Activated CD4-positive, alpha-beta memory T cell treated with anti-CD3 and anti-CD28 coated beads for 36 hours (primary cell): ENCODE measurements at regions not wholly inside any gene's neighbourhood (a gene's known extent, or its start where the extent isn't known, plus 50 kb on each side); places are given as distances from the start of the nearest gene placed in this dataset.
"Not testable (repeated sequence)": the region's sequence is repeated elsewhere in the genome, so short reads cannot be mapped to it uniquely, and the experiment has no call there.

Experiments
- CTCF ChIA-PET: fragments of 350-600 bp; sonication (Branson Sonifier 250); formaldehyde crosslinking; loops from one replicate; lab custom pipeline; 2021; ENCODE audit warnings: antibody characterized with exemption, inconsistent platforms; lab: Charles Lee
- POLR2A ChIA-PET: fragments of 350-600 bp; sonication (Branson Sonifier 250); formaldehyde crosslinking; loops from one replicate; lab custom pipeline; 2021; ENCODE audit warnings: antibody characterized with exemption; lab: Charles Lee
- DNase-seq: peaks from one replicate; pipeline ENCODE4 v3.0.0-alpha.2; 2020
- H3K27ac Mint-ChIP-seq: one replicate; pipeline ENCODE4 v1.8.0; 2021; ENCODE audit warnings: mixed read lengths
- H3K27me3 Mint-ChIP-seq: one replicate; pipeline ENCODE4 v1.8.0; 2021; ENCODE audit warnings: mixed read lengths
- H3K36me3 Mint-ChIP-seq: one replicate; pipeline ENCODE4 v1.8.0; 2021; ENCODE audit warnings: mixed read lengths
- H3K4me1 Mint-ChIP-seq: one replicate; pipeline ENCODE4 v1.8.0; 2021; ENCODE audit warnings: low read depth, mixed read lengths
- H3K4me3 Mint-ChIP-seq: one replicate; pipeline ENCODE4 v1.8.0; 2021; ENCODE audit warnings: mild to moderate bottlenecking, mixed read lengths
- H3K9me3 Mint-ChIP-seq: one replicate; pipeline ENCODE4 v1.8.0; 2021; ENCODE audit warnings: mixed read lengths
- intact Hi-C: fragments of 100-400 bp; cut with micrococcal nuclease; formaldehyde crosslinking; loops from one replicate; pipeline ENCODE4 v1.15.1; 2023

DNA sequence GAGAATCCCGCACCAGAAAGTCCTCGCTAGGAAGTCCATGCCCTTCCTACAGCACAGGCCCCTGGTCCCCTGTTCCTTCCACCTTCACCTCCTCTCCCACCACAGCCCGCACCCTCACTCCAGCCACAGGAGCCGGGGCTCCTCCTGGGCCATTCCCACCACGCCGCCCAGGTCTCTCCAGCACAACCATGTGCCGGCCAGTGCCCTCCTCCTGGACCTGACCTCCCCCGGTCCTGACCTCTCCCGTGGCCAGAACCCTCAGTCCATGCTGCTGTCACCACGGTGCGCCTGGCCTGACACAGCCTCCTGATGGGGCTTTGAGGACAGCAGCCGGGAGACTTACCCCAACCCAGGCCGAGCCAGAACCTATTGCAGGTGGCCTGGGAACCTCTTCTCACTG lies 1446.6 kb upstream of the TPTE start:
- intact Hi-C loops, POLR2A ChIA-PET, H3K4me3 Mint-ChIP-seq, H3K27me3 Mint-ChIP-seq, DNase-seq, H3K36me3 Mint-ChIP-seq, CTCF ChIA-PET, H3K9me3 Mint-ChIP-seq, H3K27ac Mint-ChIP-seq, H3K4me1 Mint-ChIP-seq: not testable (repeated sequence)

DNA sequence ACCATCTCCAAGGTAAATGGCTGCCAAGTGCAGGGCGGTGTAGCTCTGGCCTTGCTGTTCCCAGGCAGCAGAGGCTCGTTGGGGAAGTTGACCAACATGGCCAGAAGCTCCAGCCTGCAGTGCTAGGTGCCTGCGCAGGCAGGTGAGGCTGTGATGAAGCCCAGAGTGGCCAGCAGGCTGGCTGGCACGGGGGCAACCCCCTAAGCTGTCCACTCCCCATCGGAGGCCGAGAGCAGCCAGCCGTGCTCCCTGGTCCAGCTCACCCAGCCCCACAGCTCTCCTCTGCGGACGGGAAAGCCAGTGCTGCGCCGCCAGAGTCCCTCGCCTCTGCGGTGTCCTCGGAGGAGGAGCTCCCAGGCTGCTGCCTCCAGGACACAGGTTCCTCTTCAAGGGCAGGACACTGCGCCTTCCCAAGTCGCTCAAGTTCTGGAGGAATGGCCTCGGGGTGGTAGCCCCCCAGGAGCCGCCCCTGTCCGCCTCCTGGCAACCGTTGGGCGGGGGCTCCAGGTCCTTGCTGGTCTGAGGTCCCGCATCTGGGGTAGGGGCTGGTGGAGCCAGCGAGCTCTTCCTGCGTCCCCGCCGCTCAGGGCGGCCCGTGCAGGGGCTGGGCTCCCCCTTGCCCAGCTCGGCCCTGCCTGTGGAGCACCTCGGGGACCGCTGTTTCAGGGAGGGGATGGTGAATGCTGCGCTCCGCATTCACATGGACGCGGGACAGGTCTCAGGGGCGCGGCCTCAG lies 1438.1 kb upstream of the TPTE start:
- H3K27me3 Mint-ChIP-seq, H3K4me1 Mint-ChIP-seq, H3K4me3 Mint-ChIP-seq, H3K36me3 Mint-ChIP-seq, POLR2A ChIA-PET, DNase-seq, CTCF ChIA-PET, H3K9me3 Mint-ChIP-seq, intact Hi-C loops, H3K27ac Mint-ChIP-seq: not testable (repeated sequence)

DNA sequence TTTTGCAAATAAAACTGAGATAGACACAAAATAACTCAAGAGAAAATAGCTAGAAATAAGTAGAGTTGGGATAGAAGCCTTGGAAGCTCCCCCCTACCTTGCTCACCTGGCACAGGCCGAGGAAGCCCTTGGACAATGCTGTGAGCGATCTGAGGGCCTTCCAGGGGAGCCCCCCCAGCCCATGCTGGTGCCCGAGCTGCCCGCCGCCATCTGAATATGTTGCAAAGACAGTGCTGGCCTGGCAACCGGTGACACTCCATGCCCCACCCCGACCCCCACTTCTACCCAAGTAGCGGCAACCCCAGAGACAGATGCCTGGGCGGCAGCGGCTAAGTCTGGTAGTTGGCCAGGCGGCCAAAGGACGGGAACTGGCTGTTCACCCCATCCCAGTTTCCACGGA lies 1435.1 kb upstream of the TPTE start:
- H3K27me3 Mint-ChIP-seq, H3K36me3 Mint-ChIP-seq, intact Hi-C loops, POLR2A ChIA-PET, CTCF ChIA-PET, DNase-seq, H3K4me3 Mint-ChIP-seq, H3K9me3 Mint-ChIP-seq, H3K27ac Mint-ChIP-seq, H3K4me1 Mint-ChIP-seq: not testable (repeated sequence)

DNA sequence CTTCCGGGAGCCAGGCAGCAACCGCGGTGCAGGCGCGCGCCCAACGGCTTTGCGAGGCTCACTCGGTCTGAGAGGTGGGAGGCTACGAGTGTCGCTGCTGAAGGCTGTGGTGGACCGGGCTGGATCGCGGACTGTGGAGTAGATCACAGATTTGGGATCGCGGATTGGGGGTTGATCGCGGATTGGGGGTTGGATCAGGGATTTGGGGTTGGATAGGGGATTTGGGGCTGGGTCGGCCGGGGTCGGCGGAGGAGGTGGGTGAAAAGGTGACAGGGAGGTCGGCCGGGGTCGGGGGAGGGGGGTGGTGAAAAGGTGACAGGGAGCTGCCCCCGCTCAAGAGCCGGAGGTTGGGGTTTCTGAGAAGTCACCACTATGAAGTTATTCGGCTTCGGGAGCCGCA lies 1433.6 kb upstream of the TPTE start:
- H3K9me3 Mint-ChIP-seq, H3K4me1 Mint-ChIP-seq, intact Hi-C loops, H3K27ac Mint-ChIP-seq, H3K27me3 Mint-ChIP-seq, H3K36me3 Mint-ChIP-seq, CTCF ChIA-PET, POLR2A ChIA-PET, DNase-seq, H3K4me3 Mint-ChIP-seq: not testable (repeated sequence)

DNA sequence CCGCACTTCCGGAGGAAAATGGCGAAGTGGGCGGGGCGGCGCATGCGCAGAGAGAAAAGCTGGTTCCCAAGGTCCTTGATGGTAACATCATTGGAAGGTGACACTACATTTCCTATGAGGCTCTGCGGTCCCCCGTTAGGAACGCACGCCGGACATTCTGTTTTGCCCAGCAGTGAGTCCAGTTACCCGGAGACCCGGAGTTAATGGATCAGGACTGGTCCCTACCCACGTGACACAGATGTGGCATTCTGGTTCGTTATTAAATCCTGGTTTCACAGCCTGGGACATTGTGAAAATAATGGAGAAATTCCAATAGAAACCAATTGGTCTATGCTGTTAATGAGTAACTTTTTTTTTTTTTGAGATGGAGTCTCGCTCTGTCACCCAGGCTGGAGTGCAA lies 1391.6 kb upstream of the TPTE start:
- intact Hi-C loops, H3K4me3 Mint-ChIP-seq, POLR2A ChIA-PET, H3K27me3 Mint-ChIP-seq, DNase-seq, H3K4me1 Mint-ChIP-seq, H3K27ac Mint-ChIP-seq, H3K36me3 Mint-ChIP-seq, CTCF ChIA-PET, H3K9me3 Mint-ChIP-seq: not testable (repeated sequence)

DNA sequence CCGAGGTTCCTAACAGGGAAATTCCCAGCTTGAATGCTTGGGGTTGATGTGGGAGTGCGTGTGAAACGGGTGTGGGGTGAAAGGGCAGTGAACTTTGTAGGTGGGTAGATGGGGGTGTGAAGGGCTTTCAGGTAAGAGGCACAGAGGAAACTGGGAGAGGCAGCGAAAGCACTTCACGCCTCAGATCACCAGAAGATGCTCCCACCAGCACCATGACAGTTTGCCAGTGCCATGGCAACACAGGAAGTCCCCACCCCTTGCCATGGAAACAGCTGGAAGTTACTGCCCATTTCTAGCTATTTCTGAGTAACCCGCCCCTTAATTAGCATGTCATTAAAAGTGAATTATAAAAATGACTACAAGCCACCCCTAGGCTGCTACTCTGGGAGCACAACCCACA lies 1390.6 kb upstream of the TPTE start:
- POLR2A ChIA-PET, H3K27me3 Mint-ChIP-seq, H3K9me3 Mint-ChIP-seq, H3K4me3 Mint-ChIP-seq, H3K4me1 Mint-ChIP-seq, CTCF ChIA-PET, H3K27ac Mint-ChIP-seq, intact Hi-C loops, DNase-seq, H3K36me3 Mint-ChIP-seq: not testable (repeated sequence)
